GM23338 (cell line): ENCODE measurements at regions not wholly inside any gene's neighbourhood (a gene's known extent, or its start where the extent isn't known, plus 50 kb on each side); places are given as distances from the start of the nearest gene placed in this dataset.

Experiments used
- CTCF ChIP-seq, 2 experiments: fragments of 200-600 bp in 1 of 2; sonication (generic) in 1 of 2; conservative IDR thresholded peaks; 2 replicates each; pipeline versions ENCODE4 v1.5.1 to v1.6.1; 2016 to 2017; ENCODE audit warnings: antibody characterized with exemption in 2 of 2, low read depth in 2 of 2, mild to moderate bottlenecking in 2 of 2, moderate library complexity in 1 of 2
- EZH2 ChIP-seq: fragments of 200-600 bp; sonication (generic); IDR thresholded peaks from one replicate; pipeline ENCODE4 v1.8.0; 2017; ENCODE audit warnings: antibody characterized with exemption, mild to moderate bottlenecking, low read depth; ENCODE audit not compliant: unreplicated experiment
- EZH2phosphoT487 ChIP-seq: fragments of 200-600 bp; sonication (generic); IDR thresholded peaks from one replicate; pipeline ENCODE4 v1.8.1; 2018; ENCODE audit warnings: antibody characterized with exemption; ENCODE audit not compliant: unreplicated experiment
- REST ChIP-seq: IDR thresholded peaks from one replicate; pipeline ENCODE4 v1.6.1; 2018; ENCODE audit warnings: antibody characterized with exemption; ENCODE audit not compliant: unreplicated experiment

- TF ChIP-seq CTCF (conservative IDR thresholded peaks at IDR 0.05; ENCODE audit: low read depth in 2 of 2) (no peak), EZH2phosphoT487 (no peak), EZH2 (no peak), REST (no peak)
Observed at GRCh38 chr12:98059659-98060343, 455.6 kb upstream of the TMPO start.
